WTC11 (cell line): ENCODE measurements at regions not wholly inside any gene's neighbourhood (a gene's known extent, or its start where the extent isn't known, plus 50 kb on each side); places are given as distances from the start of the nearest gene placed in this dataset.
"Not testable (repeated sequence)": the region's sequence is repeated elsewhere in the genome, so short reads cannot be mapped to it uniquely, and the experiment has no call there.

Experiments
- ATAC-seq: fragments of 200-7000 bp; cut with Tn5 transposase; 2 replicates; pipeline ENCODE4 v1.10.0; 2021; ENCODE audit warnings: mild to moderate bottlenecking, moderate library complexity
- CTCF ChIA-PET: fragments of 300-600 bp; sonication (Branson Sonifier 250); formaldehyde crosslinking; loops from one replicate; lab custom pipeline; 2021; ENCODE audit warnings: antibody characterized with exemption; lab: Charles Lee
- POLR2A ChIA-PET: fragments of 350-600 bp; sonication (Branson Sonifier 250); formaldehyde crosslinking; loops from one replicate; lab custom pipeline; 2021; ENCODE audit warnings: antibody characterized with exemption; lab: Charles Lee
- DNase-seq: peaks from one replicate; pipeline ENCODE4 v3.0.0; 2021; ENCODE audit warnings: low spot score
- H3K27ac Mint-ChIP-seq: 2 replicates; pipeline ENCODE4 v1.8.0; 2021; ENCODE audit warnings: mixed read lengths
- H3K27me3 Mint-ChIP-seq: 2 replicates; pipeline ENCODE4 v1.8.0; 2021; ENCODE audit warnings: low read depth, mild to moderate bottlenecking, moderate library complexity, mixed read lengths
- H3K36me3 Mint-ChIP-seq: 2 replicates; pipeline ENCODE4 v1.8.0; 2021; ENCODE audit warnings: mixed read lengths
- H3K4me1 Mint-ChIP-seq: 2 replicates; pipeline ENCODE4 v1.8.0; 2022; ENCODE audit warnings: mixed read lengths
- H3K4me3 Mint-ChIP-seq: 2 replicates; pipeline ENCODE4 v1.8.0; 2021; ENCODE audit warnings: mild to moderate bottlenecking, moderate library complexity, mixed read lengths
- H3K9me3 Mint-ChIP-seq: 2 replicates; pipeline ENCODE4 v1.8.0; 2021; ENCODE audit warnings: mixed read lengths
- ARID4B ChIP-seq: sonication (generic); formaldehyde crosslinking; IDR thresholded peaks from 2 replicates; pipeline ENCODE4 v1.8.0; 2023; ENCODE audit warnings: missing genetic modification reagents, mild to moderate bottlenecking, borderline replicate concordance
- ATF3 ChIP-seq: sonication (generic); formaldehyde crosslinking; conservative IDR thresholded peaks from 2 replicates; pipeline ENCODE4 v1.8.1; 2022; ENCODE audit warnings: mild to moderate bottlenecking, missing genetic modification reagents
- CTCF ChIP-seq: fragments of 200-600 bp; IDR thresholded peaks from 2 replicates; pipeline ENCODE4 v1.8.0; 2022; ENCODE audit warnings: antibody characterized with exemption
- ELF4 ChIP-seq: sonication (generic); formaldehyde crosslinking; IDR thresholded peaks from 2 replicates; pipeline ENCODE4 v1.8.1; 2022; ENCODE audit warnings: low read depth, mild to moderate bottlenecking, moderate library complexity, missing genetic modification reagents
- FOXP1 ChIP-seq: sonication (generic); formaldehyde crosslinking; IDR thresholded peaks from 2 replicates; pipeline ENCODE4 v1.8.0; 2022; ENCODE audit warnings: missing genetic modification reagents, mild to moderate bottlenecking, moderate library complexity, borderline replicate concordance
- KAT7 ChIP-seq: sonication (generic); formaldehyde crosslinking; IDR thresholded peaks from 2 replicates; pipeline ENCODE4 v1.8.1; 2023; ENCODE audit warnings: missing genetic modification reagents, mild to moderate bottlenecking, borderline replicate concordance
- MXD4 ChIP-seq: fragments of 250-450 bp; sonication (Bioruptor Pico); IDR thresholded peaks from 2 replicates; pipeline ENCODE4 v1.8.0; 2021; ENCODE audit warnings: mild to moderate bottlenecking, moderate library complexity, borderline replicate concordance
- NFYB ChIP-seq: sonication (generic); formaldehyde crosslinking; conservative IDR thresholded peaks from 2 replicates; pipeline ENCODE4 v1.8.0; 2022; ENCODE audit warnings: low read depth, missing genetic modification reagents
- RELA ChIP-seq: sonication (generic); formaldehyde crosslinking; IDR thresholded peaks from 2 replicates; pipeline ENCODE4 v1.8.1; 2022; ENCODE audit warnings: missing genetic modification reagents, mild to moderate bottlenecking, borderline replicate concordance
- SOX15 ChIP-seq: fragments of 250-450 bp; sonication (Bioruptor Pico); IDR thresholded peaks from 2 replicates; pipeline ENCODE4 v1.9.0; 2021; ENCODE audit warnings: mild to moderate bottlenecking
- SP1 ChIP-seq: sonication (generic); formaldehyde crosslinking; conservative IDR thresholded peaks from 2 replicates; pipeline ENCODE4 v1.8.1; 2022; ENCODE audit warnings: missing genetic modification reagents
- ZNF232 ChIP-seq: sonication (generic); formaldehyde crosslinking; IDR thresholded peaks from 2 replicates; pipeline ENCODE4 v1.8.0; 2022; ENCODE audit warnings: mild to moderate bottlenecking, missing genetic modification reagents
- ZNF317 ChIP-seq: sonication (generic); formaldehyde crosslinking; IDR thresholded peaks from 2 replicates; pipeline ENCODE4 v1.8.1; 2023; ENCODE audit warnings: low read depth, mild to moderate bottlenecking, moderate library complexity, missing genetic modification reagents, borderline replicate concordance
- TF ChIP-seq, protein P1 (sequence below): sonication (generic); formaldehyde crosslinking; IDR thresholded peaks from 2 replicates; pipeline ENCODE4 v1.8.1; 2023; ENCODE audit warnings: mild to moderate bottlenecking, missing genetic modification reagents, moderate library complexity
- TF ChIP-seq, protein P2 (sequence below): sonication (generic); formaldehyde crosslinking; IDR thresholded peaks from 2 replicates; pipeline ENCODE4 v1.8.0; 2022; ENCODE audit warnings: mild to moderate bottlenecking, missing genetic modification reagents
- TF ChIP-seq, protein P3 (sequence below): sonication (generic); formaldehyde crosslinking; IDR thresholded peaks from 2 replicates; pipeline ENCODE4 v1.8.1; 2023; ENCODE audit warnings: mild to moderate bottlenecking, missing genetic modification reagents
- TF ChIP-seq, protein P4 (sequence below): fragments of 250-450 bp; sonication (Bioruptor Pico); IDR thresholded peaks from 2 replicates; pipeline ENCODE4 v1.9.0; 2021; ENCODE audit warnings: mild to moderate bottlenecking, borderline replicate concordance

DNA sequence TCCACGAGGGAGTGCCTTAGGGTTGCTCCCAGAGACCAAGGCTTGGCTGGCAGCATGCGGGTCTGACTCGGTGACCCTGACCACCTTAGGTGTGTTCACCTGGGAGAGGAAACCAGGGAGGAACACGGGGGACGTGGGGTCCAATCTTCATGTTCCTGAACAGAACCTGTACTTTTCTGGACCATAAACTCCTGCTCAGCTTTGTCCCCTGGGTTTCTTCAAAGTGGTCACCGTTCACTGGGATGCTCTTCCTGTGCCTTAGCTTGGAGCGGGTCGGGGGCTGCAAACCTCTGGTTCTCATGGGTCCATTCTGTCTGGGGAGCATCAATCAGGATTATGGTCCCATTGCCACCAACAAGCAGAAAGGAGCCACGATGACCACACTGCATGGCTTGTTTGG lies 333.5 kb downstream of the QKI start (continued):
- TF ChIP-seq ZNF317 (CRISPR knock-in tag) (no peak), ELF4 (CRISPR knock-in tag) (no peak)
- TF ChIP-seq, protein P1, sequence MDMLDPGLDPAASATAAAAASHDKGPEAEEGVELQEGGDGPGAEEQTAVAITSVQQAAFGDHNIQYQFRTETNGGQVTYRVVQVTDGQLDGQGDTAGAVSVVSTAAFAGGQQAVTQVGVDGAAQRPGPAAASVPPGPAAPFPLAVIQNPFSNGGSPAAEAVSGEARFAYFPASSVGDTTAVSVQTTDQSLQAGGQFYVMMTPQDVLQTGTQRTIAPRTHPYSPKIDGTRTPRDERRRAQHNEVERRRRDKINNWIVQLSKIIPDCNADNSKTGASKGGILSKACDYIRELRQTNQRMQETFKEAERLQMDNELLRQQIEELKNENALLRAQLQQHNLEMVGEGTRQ (CRISPR knock-in tag): no peak
- TF ChIP-seq, protein P2, sequence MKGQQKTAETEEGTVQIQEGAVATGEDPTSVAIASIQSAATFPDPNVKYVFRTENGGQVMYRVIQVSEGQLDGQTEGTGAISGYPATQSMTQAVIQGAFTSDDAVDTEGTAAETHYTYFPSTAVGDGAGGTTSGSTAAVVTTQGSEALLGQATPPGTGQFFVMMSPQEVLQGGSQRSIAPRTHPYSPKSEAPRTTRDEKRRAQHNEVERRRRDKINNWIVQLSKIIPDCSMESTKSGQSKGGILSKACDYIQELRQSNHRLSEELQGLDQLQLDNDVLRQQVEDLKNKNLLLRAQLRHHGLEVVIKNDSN (CRISPR knock-in tag): no peak
- TF ChIP-seq, protein P3, sequence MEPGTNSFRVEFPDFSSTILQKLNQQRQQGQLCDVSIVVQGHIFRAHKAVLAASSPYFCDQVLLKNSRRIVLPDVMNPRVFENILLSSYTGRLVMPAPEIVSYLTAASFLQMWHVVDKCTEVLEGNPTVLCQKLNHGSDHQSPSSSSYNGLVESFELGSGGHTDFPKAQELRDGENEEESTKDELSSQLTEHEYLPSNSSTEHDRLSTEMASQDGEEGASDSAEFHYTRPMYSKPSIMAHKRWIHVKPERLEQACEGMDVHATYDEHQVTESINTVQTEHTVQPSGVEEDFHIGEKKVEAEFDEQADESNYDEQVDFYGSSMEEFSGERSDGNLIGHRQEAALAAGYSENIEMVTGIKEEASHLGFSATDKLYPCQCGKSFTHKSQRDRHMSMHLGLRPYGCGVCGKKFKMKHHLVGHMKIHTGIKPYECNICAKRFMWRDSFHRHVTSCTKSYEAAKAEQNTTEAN (CRISPR knock-in tag): no peak
- TF ChIP-seq, all 79 proteins: peak for 0

DNA sequence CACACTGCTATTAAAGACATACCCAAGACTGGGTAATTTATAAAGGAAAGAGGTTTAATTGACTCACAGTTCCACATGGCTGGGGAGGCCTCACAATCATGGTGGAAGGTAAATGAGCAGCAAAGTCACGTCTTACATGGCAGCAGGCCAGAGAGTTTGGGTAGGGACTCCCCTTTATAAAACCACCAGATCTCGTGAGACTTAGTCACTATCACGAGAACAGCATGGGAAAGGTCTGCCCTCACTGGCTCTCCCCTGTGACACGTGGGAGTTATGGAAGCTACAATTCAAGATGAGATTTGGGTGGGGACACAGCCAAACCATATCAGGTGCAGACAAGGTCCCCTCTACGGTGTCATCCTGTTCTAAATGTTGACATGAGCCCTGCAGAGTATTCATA lies 332.5 kb downstream of the QKI start:
- DNase-seq, H3K27me3 Mint-ChIP-seq, ATAC-seq, H3K4me3 Mint-ChIP-seq, H3K27ac Mint-ChIP-seq, POLR2A ChIA-PET, H3K36me3 Mint-ChIP-seq, CTCF ChIA-PET, H3K9me3 Mint-ChIP-seq: not testable (repeated sequence)
- peaks cover 11% of the 10 kb centered on the region for H3K4me1 Mint-ChIP-seq

DNA sequence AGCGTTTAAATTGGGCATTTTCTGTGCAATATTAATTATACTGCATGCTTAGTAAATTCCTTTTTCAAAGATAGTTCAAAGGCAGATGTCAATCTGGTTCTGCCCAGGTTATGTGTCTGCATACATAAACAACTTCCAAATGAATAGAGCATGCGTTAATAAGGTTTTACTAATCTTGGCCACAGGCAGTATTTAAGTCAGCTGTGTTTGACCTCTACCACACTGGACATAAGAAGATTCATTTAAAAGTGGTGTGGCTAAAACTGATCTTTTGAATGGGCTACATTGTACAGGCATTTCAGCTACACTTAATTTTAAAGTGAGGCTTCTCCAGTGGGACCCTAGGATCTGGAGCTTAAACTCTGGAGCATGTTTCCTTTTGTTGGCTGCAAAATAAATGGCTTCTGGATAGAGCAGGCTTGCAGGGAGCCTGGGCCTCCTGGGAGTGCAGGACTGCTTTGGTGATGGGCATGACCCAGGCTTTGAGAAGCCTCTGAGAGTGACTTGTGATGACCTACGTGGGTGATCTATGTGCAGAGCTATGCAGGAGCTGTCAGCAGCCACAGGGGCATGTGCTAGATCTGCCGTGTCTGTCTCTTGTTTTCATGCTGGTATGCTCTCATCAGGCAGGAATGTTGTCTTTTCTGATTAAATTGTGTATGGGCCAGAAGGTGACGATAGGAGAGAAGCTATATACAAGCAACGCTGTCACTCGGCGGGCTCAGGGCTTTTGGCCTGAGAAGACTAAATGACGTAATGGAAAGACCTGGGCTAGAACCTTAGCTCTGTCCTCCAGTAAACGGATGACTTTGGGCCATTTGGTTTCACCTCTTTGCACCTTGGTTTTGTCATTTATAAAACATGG lies 331.2 kb downstream of the QKI start:
- Mint-ChIP-seq H3K36me3 (no peaks in the 10 kb centered on the region), H3K4me1 (peaks cover 1% of the 10 kb centered on the region), H3K27ac (no peak overlapping the region), H3K9me3 (no peaks in the 10 kb centered on the region), H3K27me3 (peaks cover 2% of the 10 kb centered on the region), H3K4me3 (no peak overlapping the region)
- ChIA-PET CTCF (interaction anchor here (0.7 kb wide), 1 partner anchor 86 kb away, joined by 3 read pairs; no protein-coding TSS in a partner anchor), POLR2A (interaction anchor here (0.6 to 0.7 kb wide), 3 partner anchors 12 to 166 kb away, joined by 3 to 7 read pairs (median 5); no protein-coding TSS in a partner anchor)
- peak; percentile 61 for ATAC-seq
- DNase-seq: no peak
- no peak for TF ChIP-seq ARID4B (CRISPR knock-in tag)
- TF ChIP-seq, protein P4, sequence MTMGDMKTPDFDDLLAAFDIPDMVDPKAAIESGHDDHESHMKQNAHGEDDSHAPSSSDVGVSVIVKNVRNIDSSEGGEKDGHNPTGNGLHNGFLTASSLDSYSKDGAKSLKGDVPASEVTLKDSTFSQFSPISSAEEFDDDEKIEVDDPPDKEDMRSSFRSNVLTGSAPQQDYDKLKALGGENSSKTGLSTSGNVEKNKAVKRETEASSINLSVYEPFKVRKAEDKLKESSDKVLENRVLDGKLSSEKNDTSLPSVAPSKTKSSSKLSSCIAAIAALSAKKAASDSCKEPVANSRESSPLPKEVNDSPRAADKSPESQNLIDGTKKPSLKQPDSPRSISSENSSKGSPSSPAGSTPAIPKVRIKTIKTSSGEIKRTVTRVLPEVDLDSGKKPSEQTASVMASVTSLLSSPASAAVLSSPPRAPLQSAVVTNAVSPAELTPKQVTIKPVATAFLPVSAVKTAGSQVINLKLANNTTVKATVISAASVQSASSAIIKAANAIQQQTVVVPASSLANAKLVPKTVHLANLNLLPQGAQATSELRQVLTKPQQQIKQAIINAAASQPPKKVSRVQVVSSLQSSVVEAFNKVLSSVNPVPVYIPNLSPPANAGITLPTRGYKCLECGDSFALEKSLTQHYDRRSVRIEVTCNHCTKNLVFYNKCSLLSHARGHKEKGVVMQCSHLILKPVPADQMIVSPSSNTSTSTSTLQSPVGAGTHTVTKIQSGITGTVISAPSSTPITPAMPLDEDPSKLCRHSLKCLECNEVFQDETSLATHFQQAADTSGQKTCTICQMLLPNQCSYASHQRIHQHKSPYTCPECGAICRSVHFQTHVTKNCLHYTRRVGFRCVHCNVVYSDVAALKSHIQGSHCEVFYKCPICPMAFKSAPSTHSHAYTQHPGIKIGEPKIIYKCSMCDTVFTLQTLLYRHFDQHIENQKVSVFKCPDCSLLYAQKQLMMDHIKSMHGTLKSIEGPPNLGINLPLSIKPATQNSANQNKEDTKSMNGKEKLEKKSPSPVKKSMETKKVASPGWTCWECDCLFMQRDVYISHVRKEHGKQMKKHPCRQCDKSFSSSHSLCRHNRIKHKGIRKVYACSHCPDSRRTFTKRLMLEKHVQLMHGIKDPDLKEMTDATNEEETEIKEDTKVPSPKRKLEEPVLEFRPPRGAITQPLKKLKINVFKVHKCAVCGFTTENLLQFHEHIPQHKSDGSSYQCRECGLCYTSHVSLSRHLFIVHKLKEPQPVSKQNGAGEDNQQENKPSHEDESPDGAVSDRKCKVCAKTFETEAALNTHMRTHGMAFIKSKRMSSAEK (CRISPR knock-in tag): no peak
- no peak for TF ChIP-seq ZNF232 (CRISPR knock-in tag)
- TF ChIP-seq SP1 (CRISPR knock-in tag): no peak
- no peak for TF ChIP-seq MXD4 (CRISPR knock-in tag)
- TF ChIP-seq NFYB: no peak
- no peak for TF ChIP-seq ATF3
- TF ChIP-seq FOXP1 (CRISPR knock-in tag): no peak
- no peak for TF ChIP-seq RELA (CRISPR knock-in tag)
- no peak for TF ChIP-seq SOX15 (CRISPR knock-in tag)
- TF ChIP-seq KAT7 (CRISPR knock-in tag): no peak
- TF ChIP-seq CTCF: no peak
